SK-N-SH (cell line): ENCODE measurements at regions not wholly inside any gene's neighbourhood (a gene's known extent, or its start where the extent isn't known, plus 50 kb on each side); places are given as distances from the start of the nearest gene placed in this dataset.

Source experiments
- CTCF ChIA-PET: fragments of 300-600, 350-600 bp; formaldehyde crosslinking; extraction: SDS; loops from one replicate; lab custom pipeline; 2021; lab: Yijun Ruan, JAX
- POLR2A ChIA-PET: fragments of 350-600 bp; sonication (Branson Sonifier 250); formaldehyde crosslinking; extraction: SDS; loops from one replicate; lab custom pipeline; 2020; ENCODE audit warnings: antibody characterized with exemption, inconsistent platforms; lab: Yijun Ruan, JAX
- DNase-seq: peaks from one replicate; pipeline ENCODE4 v3.0.0; 2012
- H2AFZ ChIP-seq: fragments of 200-600 bp; sonication (generic); 2 replicates; pipeline ENCODE4 v1.8.1; 2016; ENCODE audit warnings: antibody characterized with exemption, mild to moderate bottlenecking, low read depth
- H3F3A ChIP-seq: fragments of 200-600 bp; sonication (generic); replicated peaks from 2 replicates; pipeline ENCODE3; 2016; ENCODE audit warnings: antibody characterized with exemption, mild to moderate bottlenecking; ENCODE audit not compliant: insufficient read depth
- H3K27ac ChIP-seq, 2 experiments: fragments of 200-500 bp in 1 of 2; fragments of 200-600 bp in 1 of 2; sonication (Bioruptor generic) in 1 of 2; sonication (generic), shearing (Covaris generic) in 1 of 2; 2 replicates each; pipeline versions ENCODE4 v1.5.1 to v1.6.1; 2014 to 2016; ENCODE audit warnings: low read depth in 2 of 2, inconsistent platforms in 1 of 2, low read length in 1 of 2, mild to moderate bottlenecking in 1 of 2, mixed read lengths in 1 of 2
- H3K27me3 ChIP-seq: fragments of 200-600 bp; sonication (generic), shearing (Covaris generic); 2 replicates; pipeline ENCODE4 v1.6.1; 2016; ENCODE audit warnings: mixed run types; ENCODE audit not compliant: insufficient read depth
- H3K36me3 ChIP-seq, 2 experiments: fragments of 200-500 bp in 1 of 2; fragments of 200-600 bp in 1 of 2; sonication (Bioruptor generic) in 1 of 2; sonication (generic) in 1 of 2; replicated peaks in 1 of 2; 2 replicates each; pipeline versions ENCODE3 to v1.5.1; 2014 to 2016; ENCODE audit warnings: low read length in 1 of 2, mild to moderate bottlenecking in 1 of 2; ENCODE audit not compliant: insufficient read depth in 2 of 2, control insufficient read depth in 1 of 2
- H3K4me1 ChIP-seq, 2 experiments: fragments of 200-500 bp in 1 of 2; fragments of 200-600 bp in 1 of 2; sonication (Bioruptor generic) in 1 of 2; sonication (generic), shearing (Covaris generic) in 1 of 2; 2 replicates each; pipeline versions ENCODE4 v1.5.1 to v1.6.1; 2014 to 2016; ENCODE audit warnings: low read depth in 1 of 2, low read length in 1 of 2, mixed run types in 1 of 2; ENCODE audit not compliant: insufficient read depth in 2 of 2, control insufficient read depth in 1 of 2
- H3K4me2 ChIP-seq: fragments of 200-600 bp; sonication (generic), shearing (Covaris generic); 2 replicates; pipeline ENCODE4 v1.6.1; 2017; ENCODE audit warnings: mixed run types
- H3K4me3 ChIP-seq, 2 experiments: fragments of 200-500 bp in 1 of 2; fragments of 200-600 bp in 1 of 2; sonication (Bioruptor generic) in 1 of 2; sonication (generic), shearing (Covaris generic) in 1 of 2; 2 replicates each; pipeline versions ENCODE4 v1.5.1 to v1.8.1; 2014 to 2016; ENCODE audit warnings: low read depth in 2 of 2, inconsistent platforms in 1 of 2, low read length in 1 of 2, mild to moderate bottlenecking in 1 of 2, mixed read lengths in 1 of 2, moderate library complexity in 1 of 2
- H3K79me2 ChIP-seq: fragments of 200-600 bp; sonication (generic); 2 replicates; pipeline ENCODE4 v1.8.1; 2017; ENCODE audit warnings: mild to moderate bottlenecking; ENCODE audit not compliant: insufficient read depth
- H3K9ac ChIP-seq: fragments of 200-600 bp; sonication (generic); 2 replicates; pipeline ENCODE4 v1.6.1; 2017; ENCODE audit warnings: mixed run types
- H3K9me2 ChIP-seq: fragments of 200-600 bp; sonication (generic); 2 replicates; pipeline ENCODE4 v1.6.1; 2017; ENCODE audit warnings: mixed run types
- H3K9me3 ChIP-seq: fragments of 200-600 bp; sonication (generic); 2 replicates; pipeline ENCODE4 v1.6.1; 2017; ENCODE audit warnings: mixed run types, mild to moderate bottlenecking, moderate library complexity
- H4K20me1 ChIP-seq: fragments of 200-600 bp; sonication (generic); 2 replicates; pipeline ENCODE4 v1.6.1; 2017; ENCODE audit warnings: mild to moderate bottlenecking, mixed run types; ENCODE audit not compliant: insufficient read depth
- CTCF ChIP-seq: fragments of 200-600 bp; sonication (generic); IDR thresholded peaks from 2 replicates; pipeline ENCODE4 v1.6.1; 2017; ENCODE audit warnings: antibody characterized with exemption, mild to moderate bottlenecking, moderate library complexity
- ELF1 ChIP-seq: IDR thresholded peaks from 2 replicates; pipeline ENCODE4 v1.4.0; 2012
- EP300 ChIP-seq, 2 experiments: IDR thresholded peaks; 2 replicates each; pipeline versions ENCODE4 v1.4.0 to v1.6.1; 2012; ENCODE audit warnings: borderline replicate concordance in 1 of 2, low read depth in 1 of 2, low read length in 1 of 2
- EZH2phosphoT487 ChIP-seq: fragments of 200-600 bp; sonication (generic); IDR thresholded peaks from 2 replicates; pipeline ENCODE4 v1.6.1; 2017; ENCODE audit warnings: low read depth, mixed run types, mild to moderate bottlenecking, antibody characterized with exemption, moderate library complexity, borderline replicate concordance
- FOSL2 ChIP-seq: IDR thresholded peaks from 2 replicates; pipeline ENCODE4 v1.4.0; 2012; ENCODE audit warnings: low read depth, mild to moderate bottlenecking, moderate library complexity, borderline replicate concordance
- FOXJ3 ChIP-seq: sonication (generic); formaldehyde crosslinking; IDR thresholded peaks from 2 replicates; pipeline ENCODE4 v1.5.1; 2020; ENCODE audit warnings: mild to moderate bottlenecking, missing genetic modification reagents
- FOXM1 ChIP-seq: IDR thresholded peaks from 2 replicates; pipeline ENCODE4 v1.4.0; 2012; ENCODE audit warnings: low read depth, mild to moderate bottlenecking
- GABPA ChIP-seq: IDR thresholded peaks from 2 replicates; pipeline ENCODE4 v1.4.0; 2012; ENCODE audit warnings: low read depth, mild to moderate bottlenecking
- GATA2 ChIP-seq: sonication (generic); formaldehyde crosslinking; IDR thresholded peaks from 2 replicates; pipeline ENCODE4 v1.5.0; 2020; ENCODE audit warnings: mild to moderate bottlenecking, missing genetic modification reagents
- IRF3 ChIP-seq: fragments of 150-350 bp; IDR thresholded peaks from 2 replicates; pipeline ENCODE4 v1.6.1; 2016; ENCODE audit warnings: mild to moderate bottlenecking, low read depth, low read length
- NRF1 ChIP-seq: IDR thresholded peaks from 2 replicates; pipeline ENCODE4 v1.6.1; 2012; ENCODE audit warnings: low read depth, mild to moderate bottlenecking, low read length
- POLR2AphosphoS5 ChIP-seq: IDR thresholded peaks from 2 replicates; pipeline ENCODE4 v1.6.1; 2012; ENCODE audit warnings: low read depth, low read length
- RCOR1 ChIP-seq: fragments of 150-350 bp; IDR thresholded peaks from 2 replicates; pipeline ENCODE4 v1.6.1; 2017; ENCODE audit warnings: antibody characterized with exemption, low read length
- REST ChIP-seq: IDR thresholded peaks from 2 replicates; pipeline ENCODE4 v1.6.1; 2012; ENCODE audit warnings: mild to moderate bottlenecking, low read depth, low read length, moderate library complexity
- RFX5 ChIP-seq: IDR thresholded peaks from 2 replicates; pipeline ENCODE4 v1.6.1; 2012; ENCODE audit warnings: mild to moderate bottlenecking, improper control_type of control experiment, low read length
- RXRA ChIP-seq: IDR thresholded peaks from 2 replicates; pipeline ENCODE4 v1.4.0; 2012; ENCODE audit warnings: low read depth, mild to moderate bottlenecking, borderline replicate concordance
- SIN3A ChIP-seq: IDR thresholded peaks from 2 replicates; pipeline ENCODE4 v1.6.1; 2012; ENCODE audit warnings: low read depth, mild to moderate bottlenecking, low read length, moderate library complexity, borderline replicate concordance
- SMC3 ChIP-seq: IDR thresholded peaks from 2 replicates; pipeline ENCODE4 v1.6.1; 2012; ENCODE audit warnings: low read depth, low read length, improper control_type of control experiment
- TAF1 ChIP-seq: IDR thresholded peaks from 2 replicates; pipeline ENCODE4 v1.6.1; 2012; ENCODE audit warnings: low read depth, mild to moderate bottlenecking, low read length, moderate library complexity, borderline replicate concordance
- TCF12 ChIP-seq: IDR thresholded peaks from 2 replicates; pipeline ENCODE4 v1.4.0; 2012
- ZBTB33 ChIP-seq: IDR thresholded peaks from 2 replicates; pipeline ENCODE4 v1.4.0; 2012; ENCODE audit warnings: low read depth, borderline replicate concordance
- WGBS: methylation state at CpG from one replicate; pipeline ENCODE4 v1.1.6; 2017; ENCODE audit warnings: low lambda C conversion rate; 5-methylcytosine and 5-hydroxymethylcytosine counted together
- TF ChIP-seq, protein P1 (sequence below): IDR thresholded peaks from 2 replicates; pipeline ENCODE4 v1.4.0; 2012; ENCODE audit warnings: low read depth, borderline replicate concordance
- TF ChIP-seq, protein P2 (sequence below): IDR thresholded peaks from 2 replicates; pipeline ENCODE4; 2012

DNA sequence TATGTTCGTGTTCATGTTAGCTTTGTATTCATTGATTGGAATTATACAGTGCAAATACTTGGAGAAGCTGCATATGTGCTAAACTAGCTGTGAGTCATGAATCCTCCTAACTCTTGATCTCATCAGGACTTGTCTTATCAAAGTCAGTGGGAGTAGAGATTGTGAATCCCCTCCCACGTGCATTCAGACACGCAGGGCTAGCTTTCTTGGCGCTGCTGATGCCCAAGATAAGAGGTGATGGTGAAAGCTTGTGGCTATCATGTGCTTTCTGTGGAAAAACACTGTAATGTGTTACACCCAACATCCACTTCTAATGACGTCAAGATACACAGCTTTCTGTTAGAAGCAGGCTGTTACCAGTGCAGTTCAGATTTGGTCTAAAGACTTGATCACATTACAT is 348.7 kb upstream of the HAND2 start:
- no peak overlapping the region for H3K4me3 ChIP-seq
- no peaks in the 10 kb centered on the region for H3F3A ChIP-seq
- no peak overlapping the region for H3K9ac ChIP-seq
- H3K4me1 ChIP-seq = peaks cover 5 to 7% of the 10 kb centered on the region in 2 experiments; a peak in 3 of 4 replicates
- no peaks in the 10 kb centered on the region for H3K79me2 ChIP-seq
- ChIA-PET CTCF (interaction anchor here (0.9 to 1.2 kb wide), 2 partner anchors 12 to 340 kb away, joined by 3 to 4 read pairs; no protein-coding TSS in a partner anchor), POLR2A (interaction anchor here (0.8 to 2.3 kb wide), 5 partner anchors 51 to 348 kb away, joined by 3 to 13 read pairs (median 4); partner anchors contain the start of gene HAND2)
- H2AFZ ChIP-seq = no peak overlapping the region
- H3K4me2 ChIP-seq = no peak overlapping the region
- H3K27me3 ChIP-seq = no peaks in the 10 kb centered on the region
- WGBS = 32% methylated on average over 5 of the region's 5 CpGs
- H3K9me3 ChIP-seq = no peaks in the 10 kb centered on the region
- peak; percentile 30 for DNase-seq
- no peaks in the 10 kb centered on the region for H4K20me1 ChIP-seq
- H3K9me2 ChIP-seq = no peaks in the 10 kb centered on the region
- no peaks in the 10 kb centered on the region for H3K36me3 ChIP-seq
- H3K27ac ChIP-seq = peak overlapping the region in 1 of 2 experiments; percentile 84; a peak in 2 of 4 replicates
- no peak for TF ChIP-seq FOSL2
- TF ChIP-seq SIN3A = no peak
- peak; percentile 99 for TF ChIP-seq GATA2 (CRISPR knock-in tag)
- TF ChIP-seq, protein P1, sequence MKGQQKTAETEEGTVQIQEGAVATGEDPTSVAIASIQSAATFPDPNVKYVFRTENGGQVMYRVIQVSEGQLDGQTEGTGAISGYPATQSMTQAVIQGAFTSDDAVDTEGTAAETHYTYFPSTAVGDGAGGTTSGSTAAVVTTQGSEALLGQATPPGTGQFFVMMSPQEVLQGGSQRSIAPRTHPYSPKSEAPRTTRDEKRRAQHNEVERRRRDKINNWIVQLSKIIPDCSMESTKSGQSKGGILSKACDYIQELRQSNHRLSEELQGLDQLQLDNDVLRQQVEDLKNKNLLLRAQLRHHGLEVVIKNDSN = no peak
- TF ChIP-seq NRF1 = no peak
- TF ChIP-seq RCOR1 = peak; percentile 32; the same call in 1 of the 2 replicates
- TF ChIP-seq ELF1 = no peak
- no peak for TF ChIP-seq CTCF
- no peak for TF ChIP-seq TCF12
- no peak for TF ChIP-seq FOXM1
- TF ChIP-seq REST = no peak
- TF ChIP-seq TAF1 = no peak
- no peak for TF ChIP-seq RXRA
- no peak for TF ChIP-seq POLR2AphosphoS5
- no peak for TF ChIP-seq ZBTB33
- peak; percentile 67; the same call in 1 of the 2 replicates for TF ChIP-seq FOXJ3 (CRISPR knock-in tag)
- TF ChIP-seq SMC3 = no peak
- TF ChIP-seq RFX5 = no peak
- TF ChIP-seq GABPA = no peak
- TF ChIP-seq, protein P2, sequence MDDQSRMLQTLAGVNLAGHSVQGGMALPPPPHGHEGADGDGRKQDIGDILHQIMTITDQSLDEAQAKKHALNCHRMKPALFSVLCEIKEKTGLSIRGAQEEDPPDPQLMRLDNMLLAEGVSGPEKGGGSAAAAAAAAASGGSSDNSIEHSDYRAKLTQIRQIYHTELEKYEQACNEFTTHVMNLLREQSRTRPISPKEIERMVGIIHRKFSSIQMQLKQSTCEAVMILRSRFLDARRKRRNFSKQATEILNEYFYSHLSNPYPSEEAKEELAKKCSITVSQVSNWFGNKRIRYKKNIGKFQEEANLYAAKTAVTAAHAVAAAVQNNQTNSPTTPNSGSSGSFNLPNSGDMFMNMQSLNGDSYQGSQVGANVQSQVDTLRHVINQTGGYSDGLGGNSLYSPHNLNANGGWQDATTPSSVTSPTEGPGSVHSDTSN = no peak
- peak in 1 of 2 experiments; percentile 85; a peak in 2 of 4 replicates for TF ChIP-seq EP300 (IDR thresholded peaks at IDR 0.05; ENCODE audit: borderline replicate concordance in 1 of 2, low read depth in 1 of 2, low read length in 1 of 2)
- TF ChIP-seq EZH2phosphoT487 = no peak
- TF ChIP-seq IRF3 = no peak
